ENCODE measurements at regions not wholly inside any gene's neighbourhood (a gene's known extent, or its start where the extent isn't known, plus 50 kb on each side); places are given as distances from the start of the nearest gene placed in this dataset.

DNA sequence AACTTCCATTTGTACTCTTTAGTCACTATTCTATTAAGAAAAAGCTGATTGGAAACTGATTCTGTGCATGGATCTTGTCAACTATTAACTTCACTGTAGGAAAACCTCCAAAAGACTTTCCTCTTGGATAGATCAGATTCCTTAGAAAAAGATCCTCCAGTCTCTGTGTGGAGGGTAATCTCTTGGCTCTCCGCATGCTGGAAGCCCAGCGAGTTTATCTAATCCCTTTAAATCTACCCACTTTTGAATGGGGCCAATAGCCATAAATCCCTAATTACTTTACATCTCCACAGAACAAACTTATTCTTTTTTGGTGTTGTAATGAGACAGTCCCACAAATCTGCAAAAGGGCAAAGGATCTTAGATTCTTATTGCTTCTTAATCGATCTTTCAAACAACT, 1206.4 kb upstream of the ADGRL4 start:
- Histone ChIP-seq H3K9me3 (ENCODE audit: insufficient read depth, low read length) (no peaks in the 10 kb centered on the region), H3K79me2 (ENCODE audit: insufficient read depth, low read length) (no peaks in the 10 kb centered on the region), H3K9ac (ENCODE audit: low read length) (no peak overlapping the region), H2AFZ (ENCODE audit: low read depth, low read length, severe bottlenecking) (no peak overlapping the region), H3K36me3 (ENCODE audit: low read length) (no peaks in the 10 kb centered on the region), H4K20me1 (ENCODE audit: low read depth, low read length) (no peaks in the 10 kb centered on the region), H3K9me2 (replicated peaks; ENCODE audit: insufficient read depth, low read length) (no peaks in the 10 kb centered on the region), H3K4me2 (ENCODE audit: low read depth, low read length, poor library complexity, severe bottlenecking) (no peak overlapping the region), H3F3A (ENCODE audit: insufficient read depth) (no peaks in the 10 kb centered on the region), H3K4me3 (ENCODE audit: insufficient read depth, low read length, poor library complexity, severe bottlenecking) (no peak overlapping the region), H3K27me3 (ENCODE audit: low read length) (no peaks in the 10 kb centered on the region), H3K27ac (ENCODE audit: low read depth, low read length) (no peak overlapping the region)
- TF ChIP-seq, protein P1, sequence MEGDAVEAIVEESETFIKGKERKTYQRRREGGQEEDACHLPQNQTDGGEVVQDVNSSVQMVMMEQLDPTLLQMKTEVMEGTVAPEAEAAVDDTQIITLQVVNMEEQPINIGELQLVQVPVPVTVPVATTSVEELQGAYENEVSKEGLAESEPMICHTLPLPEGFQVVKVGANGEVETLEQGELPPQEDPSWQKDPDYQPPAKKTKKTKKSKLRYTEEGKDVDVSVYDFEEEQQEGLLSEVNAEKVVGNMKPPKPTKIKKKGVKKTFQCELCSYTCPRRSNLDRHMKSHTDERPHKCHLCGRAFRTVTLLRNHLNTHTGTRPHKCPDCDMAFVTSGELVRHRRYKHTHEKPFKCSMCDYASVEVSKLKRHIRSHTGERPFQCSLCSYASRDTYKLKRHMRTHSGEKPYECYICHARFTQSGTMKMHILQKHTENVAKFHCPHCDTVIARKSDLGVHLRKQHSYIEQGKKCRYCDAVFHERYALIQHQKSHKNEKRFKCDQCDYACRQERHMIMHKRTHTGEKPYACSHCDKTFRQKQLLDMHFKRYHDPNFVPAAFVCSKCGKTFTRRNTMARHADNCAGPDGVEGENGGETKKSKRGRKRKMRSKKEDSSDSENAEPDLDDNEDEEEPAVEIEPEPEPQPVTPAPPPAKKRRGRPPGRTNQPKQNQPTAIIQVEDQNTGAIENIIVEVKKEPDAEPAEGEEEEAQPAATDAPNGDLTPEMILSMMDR (IDR thresholded peaks at IDR 0.05; ENCODE audit: insufficient read depth, low read length, poor library complexity, severe bottlenecking): no peak
- no peak for TF ChIP-seq EZH2phosphoT487 (conservative IDR thresholded peaks at IDR 0.05; ENCODE audit: low read length)

DNA sequence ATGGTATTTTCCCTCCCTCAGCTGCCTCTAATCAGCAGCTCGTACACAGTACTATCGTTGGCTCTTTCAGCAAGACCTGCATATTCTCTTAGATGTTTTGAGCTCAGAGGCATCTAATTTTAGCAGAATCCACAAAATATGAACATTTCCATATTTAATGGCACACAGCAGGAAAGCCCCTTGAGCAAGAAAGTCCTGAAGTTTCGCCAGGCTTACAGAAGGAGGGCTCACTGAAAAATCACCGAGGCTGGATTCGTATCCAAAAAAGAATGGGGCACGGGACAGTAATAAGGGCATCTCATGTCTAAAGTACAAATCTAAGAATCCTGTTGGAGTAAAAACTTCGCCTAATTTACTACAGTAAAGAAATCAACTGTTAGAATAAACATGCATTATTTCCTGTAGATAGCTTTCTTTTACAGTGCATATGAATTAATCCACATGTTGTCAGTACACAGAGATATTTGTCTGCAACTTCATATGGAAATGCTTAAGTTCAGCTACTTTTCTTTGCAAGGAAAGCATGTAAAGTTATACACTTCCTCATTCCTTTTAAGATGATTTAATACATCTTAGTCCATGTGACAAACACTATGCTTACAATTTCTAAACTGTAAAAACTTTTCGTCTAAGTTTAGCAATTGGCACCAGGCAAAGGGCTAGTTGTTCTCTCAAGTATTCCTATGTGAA, 1205.3 kb upstream of the ADGRL4 start:
- no peaks in the 10 kb centered on the region for H3K9me2 ChIP-seq (replicated peaks; ENCODE audit: insufficient read depth, low read length)
- H3K27me3 ChIP-seq (ENCODE audit: low read length): no peaks in the 10 kb centered on the region
- TF ChIP-seq, protein P1 (IDR thresholded peaks at IDR 0.05; ENCODE audit: insufficient read depth, low read length, poor library complexity, severe bottlenecking): no peak
- TF ChIP-seq EZH2phosphoT487 (conservative IDR thresholded peaks at IDR 0.05; ENCODE audit: low read length): no peak
- no peaks in the 10 kb centered on the region for H3K9me3 ChIP-seq (ENCODE audit: insufficient read depth, low read length)
- no peak overlapping the region for H3K4me3 ChIP-seq (ENCODE audit: insufficient read depth, low read length, poor library complexity, severe bottlenecking)
- no peaks in the 10 kb centered on the region for H4K20me1 ChIP-seq (ENCODE audit: low read depth, low read length)
- no peak overlapping the region for H2AFZ ChIP-seq (ENCODE audit: low read depth, low read length, severe bottlenecking)
- no peak overlapping the region for H3K4me2 ChIP-seq (ENCODE audit: low read depth, low read length, poor library complexity, severe bottlenecking)
- H3F3A ChIP-seq (ENCODE audit: insufficient read depth): no peaks in the 10 kb centered on the region
- H3K36me3 ChIP-seq (ENCODE audit: low read length): no peaks in the 10 kb centered on the region
- no peak overlapping the region for H3K9ac ChIP-seq (ENCODE audit: low read length)
- no peaks in the 10 kb centered on the region for H3K79me2 ChIP-seq (ENCODE audit: insufficient read depth, low read length)
- H3K27ac ChIP-seq (ENCODE audit: low read depth, low read length): no peak overlapping the region

DNA sequence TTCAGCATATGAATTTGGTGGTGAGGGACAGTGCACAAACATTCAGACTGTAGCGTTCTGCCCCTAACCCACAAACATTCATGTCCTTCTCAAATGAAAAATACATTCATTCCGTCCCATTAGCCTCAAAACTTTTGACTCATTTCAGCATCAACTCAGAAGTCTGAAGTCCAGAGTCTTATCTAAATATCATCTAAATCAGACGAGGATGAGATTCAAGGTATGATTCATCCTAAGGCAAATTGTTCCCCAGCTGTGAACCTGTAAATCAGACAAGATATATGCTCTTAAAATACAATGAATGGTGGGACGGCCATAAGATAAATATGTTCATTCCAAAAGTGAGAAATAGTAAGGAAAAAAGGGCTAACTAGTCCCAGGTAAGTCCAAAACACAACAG, 1195.6 kb upstream of the ADGRL4 start:
- Histone ChIP-seq H3F3A (ENCODE audit: insufficient read depth) (no peaks in the 10 kb centered on the region), H3K4me2 (ENCODE audit: low read depth, low read length, poor library complexity, severe bottlenecking) (no peak overlapping the region), H2AFZ (ENCODE audit: low read depth, low read length, severe bottlenecking) (no peak overlapping the region), H3K27me3 (ENCODE audit: low read length) (no peaks in the 10 kb centered on the region), H3K9ac (ENCODE audit: low read length) (no peak overlapping the region), H3K79me2 (ENCODE audit: insufficient read depth, low read length) (no peaks in the 10 kb centered on the region), H3K36me3 (ENCODE audit: low read length) (no peaks in the 10 kb centered on the region), H3K27ac (ENCODE audit: low read depth, low read length) (no peak overlapping the region), H3K4me3 (ENCODE audit: insufficient read depth, low read length, poor library complexity, severe bottlenecking) (no peak overlapping the region), H3K9me2 (replicated peaks; ENCODE audit: insufficient read depth, low read length) (no peaks in the 10 kb centered on the region), H4K20me1 (ENCODE audit: low read depth, low read length) (no peaks in the 10 kb centered on the region), H3K9me3 (ENCODE audit: insufficient read depth, low read length) (no peaks in the 10 kb centered on the region)
- TF ChIP-seq EZH2phosphoT487 (conservative IDR thresholded peaks at IDR 0.05; ENCODE audit: low read length): no peak
- TF ChIP-seq, protein P1 (IDR thresholded peaks at IDR 0.05; ENCODE audit: insufficient read depth, low read length, poor library complexity, severe bottlenecking): no peak

All from SU-DHL-6 (cell line).